IMR-90 (cell line): ENCODE measurements at regions not wholly inside any gene's neighbourhood (a gene's known extent, or its start where the extent isn't known, plus 50 kb on each side); places are given as distances from the start of the nearest gene placed in this dataset.

ENCODE experiments used
- ATAC-seq: fragments of 200-7000 bp; cut with Tn5 transposase; 2 replicates; pipeline ENCODE4 v1.9.1; 2020; ENCODE audit warnings: low read depth, mild to moderate bottlenecking, moderate library complexity
- BruUV-seq: library from RNA; stranded (reverse); fragments of 400-500 nt; replicated peaks from 2 replicates; lab custom pipeline; 2021; lab: Mats Ljungman, UMichigan
- CTCF ChIA-PET: fragments of 300-600 bp; formaldehyde crosslinking; extraction: SDS; loops from one replicate; lab custom pipeline; 2021; ENCODE audit warnings: antibody characterized with exemption; lab: Yijun Ruan, JAX
- POLR2A ChIA-PET: fragments of 300-600 bp; sonication (Branson Sonifier 250); formaldehyde crosslinking; loops from one replicate; lab custom pipeline; 2022; ENCODE audit warnings: antibody characterized with exemption; ENCODE audit not compliant: unreplicated experiment; lab: Charles Lee
- DNase-seq: peaks from one replicate; pipeline ENCODE4 v3.0.0; 2013
- H2AFZ ChIP-seq: replicated peaks from 2 replicates; pipeline ENCODE3; 2013; ENCODE audit warnings: low read length, mild to moderate bottlenecking; ENCODE audit not compliant: poor library complexity
- H2AK5ac ChIP-seq: 2 replicates; pipeline ENCODE4 v1.6.1; 2013; ENCODE audit warnings: low read depth, low read length, inconsistent platforms
- H2AK9ac ChIP-seq: replicated peaks from 2 replicates; pipeline ENCODE3; 2013; ENCODE audit warnings: mild to moderate bottlenecking, low read depth, low read length, moderate library complexity; ENCODE audit not compliant: poor library complexity
- H2BK120ac ChIP-seq: 2 replicates; pipeline ENCODE4 v1.6.1; 2013; ENCODE audit warnings: low read depth, low read length, inconsistent platforms
- H2BK15ac ChIP-seq: 3 replicates; pipeline ENCODE4 v1.6.1; 2013; ENCODE audit warnings: low read depth, low read length, inconsistent platforms
- H2BK20ac ChIP-seq: 2 replicates; pipeline ENCODE4 v1.6.1; 2013; ENCODE audit warnings: low read depth, mild to moderate bottlenecking, inconsistent platforms, low read length, moderate library complexity
- H2BK5ac ChIP-seq: 2 replicates; pipeline ENCODE4 v1.6.1; 2013; ENCODE audit warnings: mild to moderate bottlenecking, low read depth, low read length, inconsistent platforms; ENCODE audit not compliant: poor library complexity, severe bottlenecking
- H3K14ac ChIP-seq: replicated peaks from 2 replicates; pipeline ENCODE4 v1.6.1; 2013; ENCODE audit warnings: low read depth, low read length, inconsistent platforms
- H3K18ac ChIP-seq: 2 replicates; pipeline ENCODE4 v1.6.1; 2013; ENCODE audit warnings: low read depth, low read length, control low read depth
- H3K23ac ChIP-seq: 2 replicates; pipeline ENCODE4 v1.6.1; 2013; ENCODE audit warnings: low read depth, low read length, inconsistent platforms
- H3K27ac ChIP-seq: 2 replicates; pipeline ENCODE4 v1.5.1; 2013; ENCODE audit warnings: mild to moderate bottlenecking, control low read depth, low read length; ENCODE audit not compliant: insufficient read depth
- H3K27me3 ChIP-seq: 2 replicates; pipeline ENCODE4 v1.6.1; 2013; ENCODE audit warnings: low read length; ENCODE audit not compliant: control insufficient read depth, insufficient read depth
- H3K36me3 ChIP-seq: 2 replicates; pipeline ENCODE4 v1.6.1; 2013; ENCODE audit warnings: low read length, mixed read lengths; ENCODE audit not compliant: control insufficient read depth, insufficient read depth
- H3K4ac ChIP-seq: 2 replicates; pipeline ENCODE4 v1.6.1; 2013; ENCODE audit warnings: low read depth, low read length, inconsistent platforms
- H3K4me1 ChIP-seq: 2 replicates; pipeline ENCODE4 v1.6.1; 2013; ENCODE audit warnings: low read length, mixed read lengths; ENCODE audit not compliant: control insufficient read depth, insufficient read depth
- H3K4me2 ChIP-seq: 2 replicates; pipeline ENCODE4 v1.6.1; 2013; ENCODE audit warnings: low read depth, mild to moderate bottlenecking, control low read depth, low read length, moderate library complexity
- H3K4me3 ChIP-seq: 2 replicates; pipeline ENCODE4 v1.5.1; 2013; ENCODE audit warnings: low read depth, mild to moderate bottlenecking, control low read depth, low read length, moderate library complexity; ENCODE audit not compliant: insufficient read depth
- H3K56ac ChIP-seq: 2 replicates; pipeline ENCODE4 v1.6.1; 2013; ENCODE audit warnings: low read length, inconsistent platforms; ENCODE audit not compliant: insufficient read depth; ENCODE audit errors: extremely low read depth
- H3K79me1 ChIP-seq, 2 experiments: 2 replicates each; pipeline ENCODE4 v1.6.1; 2013; ENCODE audit warnings: low read length in 2 of 2, inconsistent platforms in 1 of 2, low read depth in 1 of 2
- H3K9ac ChIP-seq: 2 replicates; pipeline ENCODE4 v1.6.1; 2013; ENCODE audit warnings: low read depth, low read length, control low read depth
- H3K9me1 ChIP-seq: 2 replicates; pipeline ENCODE4 v1.6.1; 2013; ENCODE audit warnings: low read length, inconsistent platforms; ENCODE audit not compliant: insufficient read depth
- H3K9me3 ChIP-seq: 2 replicates; pipeline ENCODE4 v1.6.1; 2013; ENCODE audit warnings: low read length; ENCODE audit not compliant: control insufficient read depth, insufficient read depth
- H4K20me1 ChIP-seq: 2 replicates; pipeline ENCODE4 v1.6.1; 2013; ENCODE audit warnings: low read length, inconsistent platforms; ENCODE audit not compliant: insufficient read depth
- H4K5ac ChIP-seq: 2 replicates; pipeline ENCODE4 v1.6.1; 2013; ENCODE audit warnings: mild to moderate bottlenecking, low read depth, low read length, control low read depth
- H4K8ac ChIP-seq, 2 experiments: 2 replicates each; pipeline ENCODE4 v1.6.1; 2013; ENCODE audit warnings: low read depth in 2 of 2, low read length in 2 of 2, control low read depth in 1 of 2, inconsistent platforms in 1 of 2
- H4K91ac ChIP-seq: 2 replicates; pipeline ENCODE4 v1.6.1; 2013; ENCODE audit warnings: low read depth, low read length, inconsistent platforms; ENCODE audit not compliant: insufficient read depth
- CTCF ChIP-seq: conservative IDR thresholded peaks from 2 replicates; pipeline ENCODE4 v1.5.1; 2012; ENCODE audit warnings: mild to moderate bottlenecking, low read depth, low read length, improper control_type of control experiment
- POLR2A ChIP-seq: IDR thresholded peaks from 2 replicates; pipeline ENCODE4 v1.6.1; 2012; ENCODE audit warnings: mild to moderate bottlenecking, low read depth, low read length
- WGBS, 2 experiments: methylation state at CpG; one replicate each; pipeline versions ENCODE4 v1.1.5 to v1.1.7; 2013; ENCODE audit warnings: missing lambda C conversion rate in 2 of 2; ENCODE audit not compliant: insufficient read length in 1 of 2; ENCODE audit errors: extremely low coverage in 2 of 2; 5-methylcytosine and 5-hydroxymethylcytosine counted together
- dilution Hi-C: fragments of 300-500 bp; cut with HindIII; formaldehyde crosslinking; loops from one replicate; pipeline ENCODE4 v1.14.3; 2018; ENCODE audit warnings: low sequenced_read_pairs; ENCODE audit not compliant: unreplicated experiment
- in situ Hi-C: fragments of 300-500 bp; cut with MboI; formaldehyde crosslinking; loops from 3 replicates; pipeline ENCODE4 v1.14.3; 2019; ENCODE audit warnings: low sequenced_read_pairs, inconsistent platforms, mixed read lengths
- intact Hi-C: fragments of 100-400 bp; cut with micrococcal nuclease; formaldehyde crosslinking; loops from 2 replicates; pipeline ENCODE4 v1.10.0; 2022

GRCh38 chr1:88300752-88301263 is 383.3 kb upstream of the PKN2 start:
- Histone ChIP-seq H4K5ac (no peak overlapping the region), H2BK15ac (no peak overlapping the region), H3K9ac (no peak overlapping the region), H3K4me3 (no peak overlapping the region), H3K23ac (no peak overlapping the region), H4K91ac (no peak overlapping the region), H2BK120ac (no peak overlapping the region), H2BK5ac (no peak overlapping the region), H3K9me3 (no peaks in the 10 kb centered on the region), H3K4ac (no peak overlapping the region), H3K36me3 (no peaks in the 10 kb centered on the region), H4K8ac (no peak overlapping the region), H2AK5ac (no peak overlapping the region), H3K9me1 (no peaks in the 10 kb centered on the region), H3K56ac (no peak overlapping the region), H3K27me3 (no peaks in the 10 kb centered on the region), H3K79me1 (no peaks in the 10 kb centered on the region), H4K20me1 (no peaks in the 10 kb centered on the region), H3K4me1 (no peaks in the 10 kb centered on the region), H3K27ac (no peak overlapping the region), H3K18ac (no peak overlapping the region), H3K14ac (no peak overlapping the region), H2AFZ (no peak overlapping the region), H2BK20ac (no peak overlapping the region), H3K4me2 (no peak overlapping the region), H2AK9ac (no peak overlapping the region)
- no TSS peak for BruUV-seq
- WGBS, 2 experiments, result no CpG with 5 or more reads among the region's 2 CpGs
- dilution Hi-C loops (no loop called here), in situ Hi-C loops (no loop called here), intact Hi-C loops (loop anchor here (5.0 to 10.0 kb wide), 2 partner anchors 976 to 1149 kb away; partner anchors contain the start of gene LMO4)
- no peak for TF ChIP-seq CTCF
- no peak for TF ChIP-seq POLR2A
- ATAC-seq (no peak), DNase-seq (no peak)
- POLR2A ChIA-PET, result no interaction called here
- CTCF ChIA-PET, result no interaction called here
